PFSK-1 (cell line): ENCODE measurements at regions not wholly inside any gene's neighbourhood (a gene's known extent, or its start where the extent isn't known, plus 50 kb on each side); places are given as distances from the start of the nearest gene placed in this dataset.

ENCODE experiments used
- FOXP2 ChIP-seq: optimal IDR thresholded peaks from 2 replicates; pipeline ENCODE3; 2011; ENCODE audit warnings: borderline replicate concordance, control low read depth, inconsistent platforms; ENCODE audit not compliant: insufficient read depth; ENCODE audit errors: extremely low read length, extremely low read depth
- POLR2AphosphoS5 ChIP-seq: IDR thresholded peaks from 2 replicates; pipeline ENCODE4 v1.6.1; 2012; ENCODE audit warnings: low read depth, mild to moderate bottlenecking, control low read depth, low read length, moderate library complexity
- SIN3A ChIP-seq: IDR thresholded peaks from 2 replicates; pipeline ENCODE4 v1.6.1; 2012; ENCODE audit warnings: mild to moderate bottlenecking, low read length, moderate library complexity, borderline replicate concordance; ENCODE audit not compliant: insufficient read depth
- TAF1 ChIP-seq: IDR thresholded peaks from 2 replicates; pipeline ENCODE4 v1.6.1; 2012; ENCODE audit warnings: low read length, control low read depth, borderline replicate concordance; ENCODE audit not compliant: insufficient read depth
- TF ChIP-seq, protein P1 (sequence below), 2 experiments: IDR thresholded peaks; 2 replicates each; pipeline versions ENCODE4 v1.6.1 to v1.8.0; 2011 to 2012; ENCODE audit warnings: low read depth in 2 of 2, low read length in 2 of 2, control low read depth in 1 of 2, inconsistent platforms in 1 of 2, mild to moderate bottlenecking in 1 of 2, moderate library complexity in 1 of 2; ENCODE audit not compliant: insufficient read depth in 1 of 2

- TF ChIP-seq, protein P1, sequence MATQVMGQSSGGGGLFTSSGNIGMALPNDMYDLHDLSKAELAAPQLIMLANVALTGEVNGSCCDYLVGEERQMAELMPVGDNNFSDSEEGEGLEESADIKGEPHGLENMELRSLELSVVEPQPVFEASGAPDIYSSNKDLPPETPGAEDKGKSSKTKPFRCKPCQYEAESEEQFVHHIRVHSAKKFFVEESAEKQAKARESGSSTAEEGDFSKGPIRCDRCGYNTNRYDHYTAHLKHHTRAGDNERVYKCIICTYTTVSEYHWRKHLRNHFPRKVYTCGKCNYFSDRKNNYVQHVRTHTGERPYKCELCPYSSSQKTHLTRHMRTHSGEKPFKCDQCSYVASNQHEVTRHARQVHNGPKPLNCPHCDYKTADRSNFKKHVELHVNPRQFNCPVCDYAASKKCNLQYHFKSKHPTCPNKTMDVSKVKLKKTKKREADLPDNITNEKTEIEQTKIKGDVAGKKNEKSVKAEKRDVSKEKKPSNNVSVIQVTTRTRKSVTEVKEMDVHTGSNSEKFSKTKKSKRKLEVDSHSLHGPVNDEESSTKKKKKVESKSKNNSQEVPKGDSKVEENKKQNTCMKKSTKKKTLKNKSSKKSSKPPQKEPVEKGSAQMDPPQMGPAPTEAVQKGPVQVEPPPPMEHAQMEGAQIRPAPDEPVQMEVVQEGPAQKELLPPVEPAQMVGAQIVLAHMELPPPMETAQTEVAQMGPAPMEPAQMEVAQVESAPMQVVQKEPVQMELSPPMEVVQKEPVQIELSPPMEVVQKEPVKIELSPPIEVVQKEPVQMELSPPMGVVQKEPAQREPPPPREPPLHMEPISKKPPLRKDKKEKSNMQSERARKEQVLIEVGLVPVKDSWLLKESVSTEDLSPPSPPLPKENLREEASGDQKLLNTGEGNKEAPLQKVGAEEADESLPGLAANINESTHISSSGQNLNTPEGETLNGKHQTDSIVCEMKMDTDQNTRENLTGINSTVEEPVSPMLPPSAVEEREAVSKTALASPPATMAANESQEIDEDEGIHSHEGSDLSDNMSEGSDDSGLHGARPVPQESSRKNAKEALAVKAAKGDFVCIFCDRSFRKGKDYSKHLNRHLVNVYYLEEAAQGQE (IDR thresholded peaks at IDR 0.05; ENCODE audit: insufficient read depth in 1 of 2, low read depth in 2 of 2, low read length in 2 of 2) = no peak
- no peak for TF ChIP-seq POLR2AphosphoS5
- TF ChIP-seq SIN3A = no peak
- TF ChIP-seq TAF1 = no peak
- TF ChIP-seq FOXP2 = no peak
These were observed 357.5 kb upstream of the SHH start for GRCh38 chr7:156169474-156170370.

DNA sequence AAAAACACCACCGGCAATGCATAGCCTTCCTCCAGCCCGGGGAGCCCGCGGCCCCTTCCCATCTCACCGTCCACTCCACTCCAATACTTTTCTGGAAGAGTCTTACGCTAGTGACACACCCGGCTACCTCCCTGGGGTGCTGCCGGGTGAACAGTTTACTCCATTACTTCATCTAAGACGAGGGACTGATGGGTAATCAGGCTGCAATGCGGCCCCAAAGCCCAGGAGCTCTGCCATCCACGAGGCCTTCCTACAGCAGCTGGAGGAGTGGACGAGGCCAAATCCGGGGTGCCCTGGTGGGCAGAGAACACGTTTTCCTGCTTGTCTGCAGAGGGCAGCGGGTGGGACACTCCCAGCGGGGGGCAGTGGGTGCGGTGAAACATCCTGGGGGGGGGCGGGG, 356.2 kb upstream of the SHH start:
- TF ChIP-seq, protein P1 (IDR thresholded peaks at IDR 0.05; ENCODE audit: insufficient read depth in 1 of 2, low read depth in 2 of 2, low read length in 2 of 2) = no peak
- TF ChIP-seq POLR2AphosphoS5 (no peak), TAF1 (no peak), SIN3A (no peak), FOXP2 (no peak)

GRCh38 chr7:156167987-156168386, 355.7 kb upstream of the SHH start:
- TF ChIP-seq FOXP2 (no peak), POLR2AphosphoS5 (no peak), SIN3A (no peak), TAF1 (no peak)
- TF ChIP-seq, protein P1 (IDR thresholded peaks at IDR 0.05; ENCODE audit: insufficient read depth in 1 of 2, low read depth in 2 of 2, low read length in 2 of 2) = no peak

DNA sequence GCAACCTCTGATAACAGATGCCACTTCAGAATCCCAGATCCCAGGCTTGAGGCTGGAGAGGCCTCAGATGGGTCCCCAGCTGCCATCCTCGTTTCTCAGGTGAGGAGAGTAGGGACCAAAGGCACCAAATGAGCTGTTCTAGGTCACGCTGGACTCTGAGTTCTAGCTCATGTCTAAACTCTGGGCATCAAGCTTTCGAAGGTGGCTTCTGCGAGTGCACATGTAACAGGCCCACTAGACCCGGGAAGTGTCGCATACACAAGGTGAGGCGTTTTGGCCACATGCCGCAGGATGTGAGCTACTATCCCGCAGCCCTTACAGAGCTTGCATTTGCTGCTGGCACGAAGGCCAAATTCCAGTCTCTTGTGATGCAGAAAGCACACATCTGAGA, 355.1 kb upstream of the SHH start:
- TF ChIP-seq FOXP2 (no peak), POLR2AphosphoS5 (no peak)

GRCh38 chr7:156166692-156167416, 354.6 kb upstream of the SHH start:
- TF ChIP-seq, protein P1 (IDR thresholded peaks at IDR 0.05; ENCODE audit: insufficient read depth in 1 of 2, low read depth in 2 of 2, low read length in 2 of 2) = no peak
- TF ChIP-seq SIN3A (no peak), FOXP2 (no peak), POLR2AphosphoS5 (no peak), TAF1 (no peak)
